ENCODE measurements at regions not wholly inside any gene's neighbourhood (a gene's known extent, or its start where the extent isn't known, plus 50 kb on each side); places are given as distances from the start of the nearest gene placed in this dataset.
"Not testable (repeated sequence)": the region's sequence is repeated elsewhere in the genome, so short reads cannot be mapped to it uniquely, and the experiment has no call there.

DNA sequence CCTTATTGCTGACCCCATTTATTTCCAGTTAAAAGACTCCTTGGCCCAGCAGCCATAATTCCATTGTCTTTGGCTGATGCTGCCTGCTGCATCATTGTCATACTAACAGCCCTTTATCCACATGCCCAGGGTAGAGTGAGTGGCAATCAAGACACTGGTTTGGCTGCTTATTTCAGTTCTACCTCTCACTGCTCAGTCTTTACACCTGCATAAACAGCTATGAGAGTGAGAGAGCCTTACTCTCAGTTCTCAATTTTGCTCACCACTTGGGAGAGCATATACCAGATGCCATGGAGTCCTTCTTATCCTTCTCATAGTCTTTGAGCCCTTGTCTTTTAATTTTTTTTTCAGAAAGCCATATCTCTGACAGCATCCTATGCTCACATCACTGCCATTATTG lies 596.9 kb upstream of the CYLC2 start:
- no peak for DNase-seq (ENCODE audit: low spot score)

DNA sequence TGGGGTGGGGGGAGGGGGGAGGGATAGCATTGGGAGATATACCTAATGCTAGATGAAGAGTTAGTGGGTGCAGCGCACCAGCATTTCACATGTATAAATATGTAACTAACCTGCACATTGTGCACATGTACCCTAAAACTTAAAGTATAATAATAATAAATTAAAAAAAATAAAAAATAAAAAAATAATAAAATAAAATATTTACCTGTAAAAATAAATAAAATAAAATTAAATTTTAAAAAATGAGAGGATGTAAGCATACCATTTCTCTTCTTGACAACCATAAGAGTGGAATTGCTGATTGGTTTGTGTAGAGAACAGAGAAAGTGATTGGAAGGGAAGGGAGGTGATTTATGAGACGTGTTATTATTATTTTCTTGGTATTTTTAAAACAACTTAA lies 609.5 kb upstream of the CYLC2 start:
- not testable (repeated sequence) for DNase-seq (ENCODE audit: low spot score)

DNA sequence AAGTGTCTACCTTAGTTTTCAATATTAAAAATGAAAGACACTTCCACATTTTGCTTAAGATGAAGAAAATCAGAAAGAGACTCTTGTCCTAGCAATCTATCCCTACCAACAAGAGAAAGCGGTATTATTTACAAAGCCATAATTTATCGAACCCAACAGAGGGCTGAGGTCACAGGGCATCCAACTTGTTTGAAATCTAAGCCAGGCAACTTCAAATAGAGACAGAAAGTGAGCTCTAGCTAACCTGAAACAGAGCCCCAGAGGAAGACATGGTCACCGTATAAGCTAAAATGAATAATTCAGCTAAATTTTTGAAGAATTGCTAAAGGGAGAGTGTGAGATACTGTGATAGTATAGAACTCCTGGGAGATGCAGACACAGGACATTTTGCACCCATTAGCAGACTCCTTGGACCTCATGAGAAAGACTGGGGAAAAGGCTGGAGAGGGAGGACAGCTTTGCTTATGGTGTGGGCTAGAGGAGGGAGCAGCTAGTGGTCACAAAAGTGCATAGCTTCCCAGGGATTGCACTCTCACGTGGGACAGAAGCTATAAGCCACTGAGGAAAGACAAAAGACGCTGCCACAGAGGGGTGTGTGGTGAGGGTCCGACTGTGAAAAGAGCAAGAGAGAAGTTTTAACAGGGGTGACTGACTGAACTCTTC lies 624.2 kb upstream of the GRIN3A start:
- DNase-seq (ENCODE audit: low spot score) = no peak

DNA sequence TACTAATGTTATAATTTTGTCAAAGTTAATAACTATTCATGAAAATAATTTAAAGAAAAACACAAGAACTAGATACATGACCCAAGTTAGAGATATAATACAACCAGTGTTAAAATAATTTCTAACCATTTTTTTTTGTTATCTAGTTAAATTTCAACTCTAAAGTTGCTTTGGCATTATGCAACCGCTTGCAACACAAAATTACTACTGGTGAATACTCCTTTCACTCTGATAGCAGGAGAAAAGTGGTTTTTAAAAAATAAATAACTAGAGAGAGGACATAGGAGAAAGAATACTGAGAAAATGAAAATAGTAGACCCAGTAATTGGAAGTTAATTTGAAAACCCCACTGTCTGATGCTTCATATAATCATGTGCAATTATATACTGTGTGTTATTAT lies 622.4 kb upstream of the GRIN3A start:
- DNase-seq (ENCODE audit: low spot score) = no peak

DNA sequence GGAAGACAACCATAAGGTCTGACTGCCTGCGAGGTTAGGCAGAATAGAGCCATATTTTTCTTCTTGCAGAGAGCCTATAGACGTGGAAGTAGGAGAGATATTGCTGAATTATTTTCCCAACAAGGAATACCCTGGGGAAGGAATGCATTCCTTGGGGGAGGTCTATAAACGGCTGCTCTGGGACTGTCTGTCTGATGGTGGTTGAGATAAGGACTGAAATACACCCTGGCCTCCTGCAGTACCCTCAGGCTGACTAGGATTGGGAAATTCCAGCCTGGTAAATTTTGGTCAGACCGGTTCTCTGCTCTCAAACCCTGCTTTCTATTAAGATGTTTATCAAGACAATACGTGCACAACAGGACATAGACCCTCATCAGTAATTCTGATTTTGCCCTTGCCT lies 617.5 kb upstream of the GRIN3A start:
- DNase-seq (ENCODE audit: low spot score) = no peak

DNA sequence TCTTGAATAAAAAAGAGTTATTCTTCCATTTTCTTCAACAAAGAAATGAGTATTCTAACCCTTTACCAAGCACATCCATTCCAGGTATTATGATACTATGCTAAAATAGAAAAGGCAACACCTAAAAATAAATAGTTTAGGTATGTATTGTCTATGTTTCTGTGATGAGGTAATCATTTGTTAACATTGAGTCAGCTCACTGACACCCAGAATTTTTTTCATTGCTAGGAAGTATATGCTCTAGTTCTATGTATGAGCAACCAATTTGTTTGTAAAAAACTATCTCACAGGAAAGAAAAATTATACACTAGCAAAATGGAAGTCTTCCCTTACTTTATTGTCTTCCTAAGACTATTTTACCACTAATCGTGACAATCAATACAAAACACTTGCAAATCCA lies 615.6 kb upstream of the GRIN3A start:
- no peak for DNase-seq (ENCODE audit: low spot score)

DNA sequence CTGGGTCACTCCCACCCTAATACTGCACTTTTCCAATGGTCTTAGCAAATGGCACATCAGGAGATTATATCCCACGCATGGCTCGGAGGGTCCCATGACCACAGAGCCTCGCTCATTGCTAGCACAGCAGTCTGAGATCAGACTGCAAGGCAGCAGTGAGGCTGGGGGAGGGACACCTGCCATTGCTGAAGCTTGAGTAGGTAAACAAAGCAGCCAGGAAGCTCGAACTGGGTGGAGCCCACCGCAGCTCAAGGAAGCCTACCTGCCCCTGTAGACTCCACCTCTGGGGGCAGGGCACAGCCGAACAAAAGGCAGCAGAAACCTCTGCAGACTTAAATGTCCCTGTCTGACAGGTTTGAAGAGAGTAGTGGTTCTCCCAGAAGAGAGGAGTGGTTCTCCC lies 599.0 kb upstream of the GRIN3A start:
- peak; percentile 3 for DNase-seq (ENCODE audit: low spot score)

DNA sequence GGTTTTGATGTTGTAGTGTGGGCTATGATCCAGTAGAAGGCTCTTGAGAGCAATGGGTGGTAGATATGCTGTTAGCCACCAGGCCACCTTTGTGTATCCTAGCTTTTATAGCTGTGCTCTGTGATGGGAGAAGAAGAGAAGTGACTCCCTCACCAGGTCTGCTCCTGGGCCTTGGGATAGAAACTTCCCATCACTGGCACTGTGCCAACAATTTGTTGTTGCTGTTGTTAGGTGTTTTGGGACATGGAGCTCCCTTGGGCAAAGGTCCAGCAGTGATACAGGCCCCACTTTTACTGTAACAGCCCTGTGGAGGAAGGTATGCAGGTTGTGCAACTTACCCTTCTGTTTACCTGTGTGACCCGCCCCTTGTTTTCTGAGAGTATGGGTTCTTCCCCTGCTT lies 570.9 kb upstream of the GRIN3A start:
- no peak for DNase-seq (ENCODE audit: low spot score)

DNA sequence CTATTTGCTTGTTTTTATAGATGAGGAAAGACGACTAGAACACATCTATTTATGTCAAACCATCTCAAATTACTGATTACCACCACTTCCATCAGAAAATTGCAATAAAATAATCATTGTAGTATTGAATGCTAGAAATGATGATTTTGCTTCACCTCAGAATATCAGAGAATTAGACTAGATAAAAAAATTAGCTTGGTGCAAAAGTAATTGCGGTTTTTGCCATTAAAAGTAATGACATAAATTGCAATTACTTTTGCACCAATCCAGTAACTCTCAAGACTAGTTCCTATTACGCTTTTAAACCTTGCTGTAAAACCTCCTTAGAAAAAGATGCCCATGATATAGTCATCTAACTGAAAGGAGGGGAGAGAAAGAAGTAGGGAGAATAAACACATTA lies 556.7 kb upstream of the GRIN3A start:
- DNase-seq (ENCODE audit: low spot score) = no peak

DNA sequence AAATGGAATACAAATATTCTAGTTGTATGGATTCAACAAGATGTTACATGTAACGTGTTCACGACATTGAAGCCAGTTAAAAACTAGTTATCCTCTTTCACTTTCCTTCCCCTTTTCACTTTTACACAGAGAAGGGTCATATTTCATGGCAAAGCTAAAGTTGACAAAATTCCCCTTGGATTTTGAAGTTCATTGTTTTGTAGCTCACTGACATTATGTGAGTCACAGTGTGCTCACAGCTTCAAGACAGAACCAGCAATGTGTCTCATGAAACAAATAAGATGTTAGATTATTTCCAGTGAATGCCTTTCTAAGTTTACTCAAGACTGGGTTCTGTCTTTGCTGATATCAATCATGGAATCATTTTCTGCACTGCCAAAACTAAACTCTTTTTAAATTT lies 535.5 kb upstream of the GRIN3A start:
- DNase-seq (ENCODE audit: low spot score) = no peak

DNA sequence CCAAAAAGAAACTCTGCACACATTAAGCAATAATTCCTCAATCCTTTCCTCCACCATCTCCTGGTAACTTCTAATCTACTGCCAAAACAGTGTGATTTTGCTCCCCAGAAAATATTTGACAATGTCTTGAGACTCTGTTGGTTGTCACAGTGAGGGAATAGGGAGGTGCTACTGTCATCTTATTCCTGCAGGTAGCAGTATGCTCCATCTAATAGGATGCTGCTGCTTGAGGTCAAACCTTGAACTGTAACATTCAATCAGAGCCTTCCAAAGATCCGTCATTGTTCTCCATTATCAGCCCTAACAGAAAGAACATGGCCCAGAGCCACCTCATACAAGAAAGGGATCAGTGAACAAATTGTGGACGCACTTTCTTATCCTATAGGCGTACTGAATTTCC lies 514.7 kb upstream of the GRIN3A start:
- no peak for DNase-seq (ENCODE audit: low spot score)

DNA sequence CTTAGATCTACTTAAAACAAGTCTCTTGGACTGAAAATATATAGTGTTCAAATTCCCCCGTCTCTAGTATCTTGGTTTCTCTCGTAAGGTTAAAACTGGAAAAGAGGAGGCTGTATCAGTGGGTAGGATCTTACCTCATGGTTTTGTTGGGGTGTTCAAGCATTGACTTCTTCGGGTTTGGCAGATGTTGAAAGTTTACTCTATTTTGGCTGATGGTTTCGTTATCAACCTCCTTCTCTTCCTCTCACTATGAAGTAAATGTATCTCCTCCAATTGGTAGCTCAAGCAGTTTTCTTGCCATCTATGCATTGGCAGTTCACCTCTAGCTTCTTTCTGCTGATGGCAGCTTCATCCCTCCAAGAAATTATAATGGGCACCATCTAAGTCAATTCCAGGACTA lies 506.5 kb upstream of the GRIN3A start:
- no peak for DNase-seq (ENCODE audit: low spot score)

DNA sequence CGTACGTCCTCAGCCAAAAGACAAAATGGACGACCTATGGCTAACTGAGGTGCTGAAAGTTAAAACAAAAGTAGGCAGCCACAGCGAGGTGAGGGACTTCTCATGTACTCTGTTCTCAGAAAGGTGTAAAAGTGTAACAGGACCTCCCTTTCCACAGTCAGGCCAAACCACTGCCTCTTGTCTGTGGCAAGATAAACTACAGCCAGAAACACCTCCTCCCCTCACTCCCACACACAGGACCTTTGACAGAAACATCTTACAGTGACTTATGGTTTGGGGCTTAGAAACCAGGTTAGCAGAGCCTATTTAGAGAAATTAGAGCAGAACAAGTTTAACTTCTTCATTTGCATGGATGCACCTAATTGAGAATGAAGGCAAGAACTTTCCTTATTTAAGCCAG lies 499.1 kb upstream of the GRIN3A start:
- DNase-seq (ENCODE audit: low spot score) = no peak

DNA sequence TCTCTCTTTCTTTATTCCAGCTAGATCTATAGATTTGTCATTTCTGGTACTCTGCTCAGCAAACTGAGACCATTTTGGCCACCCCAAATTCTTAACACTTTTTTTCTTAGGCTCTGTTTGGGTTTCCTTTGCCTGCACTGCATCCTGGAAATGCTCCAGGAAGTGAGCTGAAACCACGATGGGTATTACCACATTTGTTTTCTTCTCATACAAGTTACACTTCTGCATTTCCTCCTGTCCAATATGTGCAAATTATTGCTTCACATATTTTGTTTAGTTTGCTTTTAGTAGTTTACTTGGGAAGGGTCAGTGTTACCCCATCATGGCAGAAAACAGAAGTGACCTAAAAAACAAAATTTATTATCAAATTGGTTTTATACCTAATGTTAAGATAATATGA lies 498.6 kb upstream of the GRIN3A start:
- DNase-seq (ENCODE audit: low spot score) = no peak

DNA sequence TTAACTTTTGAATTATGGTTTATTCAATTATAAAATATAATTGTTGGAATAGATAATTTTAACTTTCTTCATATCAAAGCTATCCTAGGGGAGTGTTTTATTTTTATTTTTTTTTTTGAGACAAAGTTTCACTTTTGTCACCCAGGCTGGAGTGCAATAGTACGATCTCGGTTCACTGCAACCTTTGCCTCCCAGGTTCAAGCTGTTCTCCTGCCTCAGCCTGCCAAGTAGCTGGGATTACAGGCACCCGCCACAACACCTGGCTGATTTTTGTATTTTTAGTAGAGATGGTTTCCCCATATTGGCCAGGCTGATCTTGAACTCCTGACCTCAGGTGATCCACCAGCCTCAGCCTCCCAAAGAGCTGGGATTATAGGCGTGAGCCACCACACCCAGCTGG lies 489.0 kb upstream of the GRIN3A start:
- DNase-seq (ENCODE audit: low spot score) = not testable (repeated sequence)

DNA sequence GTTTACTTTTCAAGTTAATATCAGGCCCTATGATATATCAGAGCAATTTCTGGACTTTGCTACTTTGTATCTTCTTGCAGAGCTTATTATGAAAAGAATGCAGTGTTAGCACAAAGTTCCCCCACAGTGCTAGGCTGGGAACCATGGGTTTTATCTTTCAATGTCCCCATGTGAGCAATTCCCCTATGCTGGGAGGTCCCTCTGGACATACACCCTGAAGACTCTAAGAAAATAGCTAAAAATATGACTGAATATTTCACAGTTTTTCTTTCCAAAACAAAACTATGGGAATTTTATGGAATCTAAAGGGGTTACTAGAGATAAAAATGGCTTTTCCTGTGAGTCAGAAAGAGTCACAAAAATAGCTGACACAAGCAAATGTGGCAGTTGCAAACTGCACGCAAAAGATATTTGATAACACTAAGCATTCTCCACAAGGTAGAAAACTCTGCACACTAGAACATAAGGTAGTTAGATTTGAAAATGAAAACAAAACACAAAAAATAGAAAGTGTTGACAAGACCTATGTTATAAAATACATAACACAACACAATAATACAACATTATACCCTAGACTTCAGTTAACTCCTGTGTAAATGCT lies 487.5 kb upstream of the GRIN3A start:
- no peak for DNase-seq (ENCODE audit: low spot score)

DNA sequence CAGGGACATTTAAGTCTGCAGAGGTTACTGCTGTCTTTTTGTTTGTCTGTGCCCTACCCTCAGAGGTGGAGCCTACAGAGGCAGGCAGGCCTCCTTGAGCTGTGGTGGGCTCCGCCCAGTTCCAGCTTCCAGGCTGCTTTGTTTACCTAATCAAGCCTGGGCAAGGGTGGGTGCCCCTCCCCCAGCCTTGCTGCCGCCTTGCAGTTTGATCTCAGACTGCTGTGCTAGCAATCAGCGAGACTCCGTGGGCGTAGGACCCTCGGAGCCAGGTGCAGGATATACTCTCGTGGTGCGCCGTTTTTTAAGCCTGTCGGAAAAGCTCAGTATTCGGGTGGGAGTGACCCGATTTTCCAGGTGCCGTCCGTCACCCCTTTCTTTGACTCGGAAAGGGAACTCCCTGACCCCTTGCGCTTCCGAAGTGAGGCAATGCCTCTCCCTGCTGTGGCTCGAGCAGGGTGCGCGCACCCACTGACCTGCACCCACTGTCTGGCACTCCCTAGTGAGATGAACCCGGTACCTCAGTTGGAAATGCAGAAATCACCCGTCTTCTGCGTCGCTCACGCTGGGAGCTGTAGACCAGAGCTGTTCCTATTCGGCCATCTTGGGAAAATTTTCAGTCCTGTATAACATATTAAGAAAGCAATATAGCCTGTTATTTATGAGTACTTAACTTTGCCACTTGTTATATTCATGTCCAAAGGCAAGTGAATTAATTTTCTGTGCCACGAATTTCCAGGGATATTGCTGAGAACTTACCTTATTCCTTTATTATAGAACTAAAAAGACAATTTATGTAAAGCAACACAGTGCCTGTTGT lies 485.1 kb upstream of the GRIN3A start:
- not testable (repeated sequence) for DNase-seq (ENCODE audit: low spot score)

DNA sequence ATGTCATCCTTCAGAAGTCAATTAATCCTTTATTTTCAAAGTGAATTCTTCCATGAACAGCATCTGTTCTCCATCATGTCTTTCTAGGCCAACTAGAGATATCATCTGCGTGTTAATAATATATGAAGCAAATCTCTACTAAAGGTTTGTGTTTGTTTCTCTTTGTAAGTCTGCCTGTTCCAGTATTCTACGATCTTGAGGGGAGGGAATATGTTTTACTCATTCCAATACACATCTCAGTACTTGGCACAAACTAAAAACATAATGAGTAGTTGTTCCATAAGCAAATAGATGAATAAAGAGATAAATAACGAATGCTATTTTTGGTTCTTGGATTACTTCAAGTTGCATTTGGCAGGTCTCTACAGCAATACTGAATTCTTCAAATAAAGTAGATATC lies 470.7 kb upstream of the GRIN3A start:
- DNase-seq (ENCODE audit: low spot score) = no peak

DNA sequence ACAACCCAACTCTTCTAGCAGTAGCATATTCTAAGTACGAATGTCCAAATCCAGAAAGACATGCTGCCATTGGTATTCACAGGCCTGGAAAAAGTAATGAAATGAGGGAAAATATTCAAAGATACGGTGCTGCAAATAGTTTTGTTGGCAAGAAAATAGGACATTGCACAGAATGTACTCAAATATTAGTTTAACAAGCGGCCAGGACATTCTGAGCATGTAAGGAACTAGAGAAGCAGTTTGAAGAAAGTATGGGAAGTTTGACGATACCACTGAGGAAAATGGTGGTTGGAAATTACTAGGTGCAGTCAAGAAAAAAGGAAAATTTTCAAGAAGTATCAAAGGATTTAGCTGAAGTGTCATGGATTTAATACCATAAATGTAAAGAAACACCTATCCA lies 468.0 kb upstream of the GRIN3A start:
- DNase-seq (ENCODE audit: low spot score) = no peak

DNA sequence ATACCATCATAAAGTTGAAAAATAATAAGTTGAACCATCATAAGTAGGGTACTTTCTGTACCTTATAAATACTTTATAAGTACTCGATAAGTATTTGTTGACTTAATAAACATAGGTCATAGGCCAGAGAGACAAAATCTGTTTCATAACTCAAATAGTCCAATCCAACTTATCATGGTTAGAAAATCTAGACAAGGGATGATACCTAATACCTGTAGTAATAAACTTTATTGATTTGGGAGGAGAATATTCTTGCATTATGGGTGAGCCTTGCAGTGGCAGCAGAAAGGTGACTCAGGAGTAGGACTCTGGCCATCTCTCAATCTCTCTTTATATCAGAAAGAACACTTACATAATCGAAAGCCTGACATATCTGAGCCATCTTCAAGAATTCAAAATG lies 466.8 kb upstream of the GRIN3A start:
- no peak for DNase-seq (ENCODE audit: low spot score)

DNA sequence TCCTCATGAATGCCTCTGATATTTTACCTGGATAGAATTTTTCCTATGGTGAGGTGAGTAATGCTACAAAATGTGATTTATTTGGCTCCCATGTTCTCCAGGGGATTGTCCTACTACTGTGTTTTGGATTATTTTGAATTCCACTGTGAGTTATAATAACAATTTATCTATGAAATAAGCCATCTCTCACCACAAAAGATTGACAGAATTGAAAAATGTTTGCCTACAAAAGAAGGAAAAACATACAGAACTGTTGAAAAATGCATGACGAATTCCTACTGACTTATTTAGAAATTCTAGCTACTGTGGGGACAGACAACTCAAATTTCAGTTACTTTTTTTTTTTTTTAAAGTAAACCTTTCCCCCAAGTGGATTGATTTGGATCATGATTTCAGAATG lies 463.7 kb upstream of the GRIN3A start:
- DNase-seq (ENCODE audit: low spot score) = no peak

DNA sequence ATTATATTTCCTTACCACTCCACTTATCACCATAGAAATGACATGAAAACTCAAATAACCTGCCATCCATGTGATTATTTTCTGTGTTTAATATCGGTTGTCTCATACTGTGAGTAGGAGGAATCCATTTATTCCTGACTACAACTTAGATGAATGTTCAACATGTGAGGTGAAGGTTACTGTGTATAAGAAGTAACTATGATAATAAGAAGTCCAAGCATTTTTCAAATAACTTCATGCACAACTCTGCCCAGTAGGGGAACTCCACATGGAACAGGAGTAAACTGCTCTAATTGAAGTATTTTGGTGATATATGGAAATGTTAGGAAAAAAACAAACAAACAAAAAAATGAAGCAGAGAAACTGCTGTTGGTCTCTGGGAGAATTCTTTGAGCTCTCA lies 447.5 kb upstream of the GRIN3A start:
- DNase-seq (ENCODE audit: low spot score) = no peak

DNA sequence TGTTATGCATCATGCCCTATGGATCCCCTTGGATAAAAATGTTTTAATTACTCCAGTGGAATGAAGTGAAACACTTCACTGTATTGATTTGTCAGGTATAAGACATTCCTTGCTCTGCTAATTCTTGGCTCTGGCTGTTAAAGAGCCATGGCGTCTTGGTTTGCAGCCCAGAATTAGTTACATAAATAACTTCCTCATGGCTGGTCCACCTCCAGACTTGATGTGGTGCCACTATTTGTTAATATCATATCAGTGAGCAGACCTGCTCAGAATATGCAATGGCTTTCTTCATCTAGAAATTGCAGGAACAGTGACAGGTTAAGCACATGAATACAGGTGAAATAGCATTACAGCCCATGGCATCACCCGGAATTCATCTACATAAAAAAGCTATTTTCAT lies 446.9 kb upstream of the GRIN3A start:
- no peak for DNase-seq (ENCODE audit: low spot score)
